ENCODE measurements at regions not wholly inside any gene's neighbourhood (a gene's known extent, or its start where the extent isn't known, plus 50 kb on each side); places are given as distances from the start of the nearest gene placed in this dataset.

DNA sequence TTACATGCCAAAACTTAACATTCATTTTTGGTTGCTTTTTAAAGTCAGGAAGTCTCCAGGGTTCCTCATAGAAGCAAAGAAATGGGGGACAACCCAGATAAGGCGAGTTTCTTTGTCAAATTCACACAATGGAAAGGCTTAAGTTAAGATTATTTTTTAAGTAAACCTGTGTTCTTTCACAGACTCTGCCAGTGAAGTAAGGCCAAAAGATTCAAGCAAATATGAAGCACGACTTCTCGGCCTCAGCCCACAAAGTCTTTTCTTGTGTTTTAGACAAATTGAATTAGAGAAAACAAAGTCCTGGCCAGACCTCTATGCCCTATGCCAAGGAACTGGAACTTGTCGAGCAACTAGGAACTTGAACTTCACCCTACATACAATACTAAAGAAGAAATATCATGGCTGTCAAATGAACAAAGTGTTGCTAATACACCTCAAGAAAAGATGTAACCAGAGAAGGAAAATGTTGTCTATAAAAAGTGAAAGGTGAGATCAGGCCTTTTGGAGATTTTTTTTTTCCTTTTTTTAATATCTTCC is 540.0 kb upstream of the JARID2 start:
- no peak for ATAC-seq

GRCh38 chr6:14706378-14706929 is 539.4 kb upstream of the JARID2 start:
- no peaks in the 10 kb centered on the region for H3K4me1 ChIP-seq
- intact Hi-C loops (cut with DNase I), result no loop called here
- H3K4me3 ChIP-seq, result no peak overlapping the region
- H3K36me3 ChIP-seq (replicated peaks in 1 of 2; ENCODE audit: insufficient read depth in 1 of 2, low read depth in 2 of 2), result no peaks in the 10 kb centered on the region
- H3K27ac ChIP-seq, result no peak overlapping the region
- peak; percentile 75 for ATAC-seq
- H3K9me3 ChIP-seq, result no peaks in the 10 kb centered on the region
- WGBS, 2 donors, result 75 to 86% methylated on average over 12 of the region's 12 CpGs
- H3K27me3 ChIP-seq, result no peaks in the 10 kb centered on the region
- DNase-seq, result peak; percentile 18 to 62 (median 24)
- TF ChIP-seq CTCF (IDR thresholded peaks at IDR 0.05) (no peak), POLR2A (IDR thresholded peaks at IDR 0.05) (no peak)

More for the DNA sequence above, 540.0 kb upstream of the JARID2 start:
- no peak for DNase-seq
- Histone ChIP-seq H3K4me1 (no peaks in the 10 kb centered on the region), H3K27ac (no peak overlapping the region), H3K4me3 (no peak overlapping the region), H3K9me3 (no peaks in the 10 kb centered on the region), H3K27me3 (no peaks in the 10 kb centered on the region), H3K36me3 (replicated peaks in 1 of 2; ENCODE audit: insufficient read depth in 1 of 2, low read depth in 2 of 2) (no peaks in the 10 kb centered on the region)
- WGBS, 2 donors, result 27 to 32% methylated on average over 4 of the region's 4 CpGs
- TF ChIP-seq CTCF (IDR thresholded peaks at IDR 0.05) (no peak), POLR2A (IDR thresholded peaks at IDR 0.05) (no peak)
- intact Hi-C loops (cut with DNase I), result no loop called here

DNA sequence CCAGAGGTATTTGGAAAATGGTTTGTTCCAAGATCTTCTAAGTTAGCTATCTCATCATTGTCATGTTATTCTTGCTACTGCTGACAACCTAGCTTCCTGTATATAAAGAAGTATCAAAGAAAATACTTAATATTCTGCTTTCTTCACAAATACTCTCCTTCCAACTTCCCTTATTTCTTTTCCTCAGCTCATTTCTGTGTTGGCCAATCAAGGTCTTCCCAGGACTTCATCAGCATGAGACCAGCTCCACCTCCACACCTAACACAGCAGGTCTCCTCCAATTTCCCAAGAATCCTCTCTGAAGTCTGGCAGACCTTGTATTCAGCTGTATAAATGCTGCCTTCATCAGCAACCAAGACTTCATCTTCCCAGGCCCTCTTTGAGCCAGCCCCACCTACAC is 538.6 kb upstream of the JARID2 start:
- Histone ChIP-seq H3K27me3 (no peaks in the 10 kb centered on the region), H3K4me1 (no peaks in the 10 kb centered on the region), H3K9me3 (no peaks in the 10 kb centered on the region), H3K36me3 (replicated peaks in 1 of 2; ENCODE audit: insufficient read depth in 1 of 2, low read depth in 2 of 2) (no peaks in the 10 kb centered on the region), H3K4me3 (no peak overlapping the region), H3K27ac (no peak overlapping the region)
- intact Hi-C loops (cut with DNase I), result no loop called here
- ATAC-seq (no peak), DNase-seq (no peak)
- TF ChIP-seq CTCF (IDR thresholded peaks at IDR 0.05), result no peak
- TF ChIP-seq POLR2A (IDR thresholded peaks at IDR 0.05), result no peak

DNA sequence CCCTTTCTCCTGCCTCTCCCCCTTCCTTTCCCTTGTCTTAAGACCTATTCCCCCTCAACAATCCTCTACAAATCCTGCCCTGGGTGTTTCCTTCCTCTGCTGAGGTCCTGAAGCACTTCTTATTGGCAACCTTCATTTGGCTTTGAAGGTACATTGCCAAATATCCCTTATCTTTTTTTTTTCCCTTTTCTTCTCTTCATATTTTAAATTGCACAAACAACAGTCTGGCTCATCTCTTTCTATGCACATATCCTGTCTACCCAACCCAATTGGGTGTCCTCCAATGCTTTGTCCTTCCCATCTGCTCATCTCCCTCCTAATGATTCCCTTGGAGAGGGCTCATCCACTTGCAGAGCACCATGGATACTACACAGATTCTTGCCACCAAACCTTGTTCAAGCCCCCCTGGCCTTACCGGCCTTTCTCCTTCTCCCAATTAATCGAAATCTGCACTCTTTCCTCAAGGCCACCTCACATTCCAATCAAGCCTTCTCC is 537.9 kb upstream of the JARID2 start:
- H3K4me3 ChIP-seq, result no peak overlapping the region
- intact Hi-C loops (cut with DNase I), result no loop called here
- H3K27me3 ChIP-seq, result no peaks in the 10 kb centered on the region
- no peaks in the 10 kb centered on the region for H3K36me3 ChIP-seq (replicated peaks in 1 of 2; ENCODE audit: insufficient read depth in 1 of 2, low read depth in 2 of 2)
- DNase-seq (no peak), ATAC-seq (no peak)
- H3K4me1 ChIP-seq, result no peaks in the 10 kb centered on the region
- no peak for TF ChIP-seq CTCF (IDR thresholded peaks at IDR 0.05)
- no peak for TF ChIP-seq POLR2A (IDR thresholded peaks at IDR 0.05)
- 68 to 79% methylated on average over 2 of the region's 2 CpGs for WGBS, 2 donors
- H3K9me3 ChIP-seq, result no peaks in the 10 kb centered on the region
- no peak overlapping the region for H3K27ac ChIP-seq

DNA sequence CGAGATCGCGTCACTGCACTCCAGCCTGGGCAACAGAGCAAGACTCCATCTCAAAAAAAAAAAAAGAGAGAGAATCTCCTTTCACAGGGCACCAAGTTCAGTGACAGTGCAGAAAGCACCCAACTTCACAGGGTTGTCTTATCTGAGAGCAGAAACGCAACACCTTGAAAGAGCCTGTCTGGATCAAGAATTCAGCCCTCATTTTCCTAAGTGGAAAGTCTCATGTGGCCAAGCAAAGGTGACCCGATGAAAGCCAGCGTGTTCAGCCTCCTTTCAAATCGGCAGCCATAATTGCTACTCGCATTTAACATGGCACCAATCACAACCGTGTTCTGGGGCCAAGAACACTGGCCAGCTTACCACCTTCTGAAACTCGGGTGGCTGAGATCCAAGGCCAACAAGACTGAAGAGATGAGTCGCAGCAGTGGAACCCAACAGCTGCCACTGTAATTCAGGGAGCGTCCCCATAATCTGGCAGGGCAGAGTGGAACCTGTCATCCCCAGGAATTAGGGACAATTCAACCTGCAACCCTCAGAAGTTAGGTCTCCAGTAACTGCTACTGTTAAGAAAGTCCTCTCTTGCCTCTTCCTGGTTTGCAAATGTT is 536.7 kb upstream of the JARID2 start:
- no peak for ATAC-seq
- TF ChIP-seq POLR2A (IDR thresholded peaks at IDR 0.05), result no peak
- TF ChIP-seq CTCF (IDR thresholded peaks at IDR 0.05), result no peak
- intact Hi-C loops (cut with DNase I), result no loop called here

More for the DNA sequence above, 536.7 kb upstream of the JARID2 start:
- Histone ChIP-seq H3K4me1 (no peaks in the 10 kb centered on the region), H3K4me3 (no peak overlapping the region), H3K27ac (no peak overlapping the region), H3K27me3 (no peaks in the 10 kb centered on the region), H3K36me3 (replicated peaks in 1 of 2; ENCODE audit: insufficient read depth in 1 of 2, low read depth in 2 of 2) (no peaks in the 10 kb centered on the region), H3K9me3 (no peaks in the 10 kb centered on the region)
- 85 to 91% methylated on average over 12 of the region's 12 CpGs for WGBS, 2 donors
- no peak for DNase-seq

All from body of pancreas (tissue), 4 donors.